GM12878 (cell line): ENCODE measurements at regions not wholly inside any gene's neighbourhood (a gene's known extent, or its start where the extent isn't known, plus 50 kb on each side); places are given as distances from the start of the nearest gene placed in this dataset.

Experiments
- ATAC-seq: fragments of 200-7000 bp; cut with Tn5 transposase; 3 replicates; pipeline ENCODE4 v1.9.1; 2020; ENCODE audit warnings: mild to moderate bottlenecking, moderate library complexity
- BruUV-seq: library from RNA; stranded (reverse); fragments of 400-500 nt; replicated peaks from 2 replicates; lab custom pipeline; 2021; lab: Mats Ljungman, UMichigan
- CTCF ChIA-PET: fragments of 300-600 bp; sonication (Branson Sonifier 250); formaldehyde crosslinking; extraction: SDS; loops from one replicate; lab custom pipeline; 2021; ENCODE audit warnings: inconsistent platforms; lab: Yijun Ruan, JAX
- POLR2A ChIA-PET: fragments of 350-600 bp; formaldehyde crosslinking; extraction: SDS; loops from one replicate; lab custom pipeline; 2021; ENCODE audit warnings: inconsistent platforms; lab: Charles Lee
- RAD21 ChIA-PET: fragments of 300-600 bp; sonication (Branson Sonifier 250); formaldehyde crosslinking; loops from one replicate; lab custom pipeline; 2023; ENCODE audit warnings: antibody characterized with exemption; ENCODE audit not compliant: unreplicated experiment; lab: Charles Lee
- SMC1A ChIA-PET: fragments of 300-600 bp; sonication (Branson Sonifier 250); formaldehyde crosslinking; loops from one replicate; lab custom pipeline; 2023; ENCODE audit not compliant: unreplicated experiment, uncharacterized antibody; lab: Charles Lee
- DNase-seq: peaks from one replicate; pipeline ENCODE4 v3.0.0-alpha.2; 2011; ENCODE audit warnings: low read depth, low spot score
- FAIRE-seq: peaks from 3 replicates; lab custom pipeline; 2011; peaks lifted over from hg19 to GRCh38; lab: Jason Lieb, UNC
- H2AFZ ChIP-seq: 2 replicates; pipeline ENCODE4 v1.6.0; 2011; ENCODE audit warnings: low read depth, low read length, control low read depth; ENCODE audit not compliant: control insufficient read depth
- H3K27ac ChIP-seq: 2 replicates; pipeline ENCODE4 v1.5.1; 2011; ENCODE audit warnings: control low read depth; ENCODE audit not compliant: control insufficient read depth, insufficient read depth
- H3K27me3 ChIP-seq, 2 experiments: replicated peaks in 1 of 2; 2 replicates each; pipeline versions ENCODE4 v1.6.0 to v1.6.1; 2011; ENCODE audit warnings: low read length in 1 of 2; ENCODE audit not compliant: control insufficient read depth in 2 of 2, insufficient read depth in 2 of 2
- H3K36me3 ChIP-seq, 2 experiments: 2 replicates each; pipeline ENCODE4 v1.5.1; 2011; ENCODE audit warnings: low read length in 1 of 2; ENCODE audit not compliant: control insufficient read depth in 2 of 2, insufficient read depth in 2 of 2
- H3K4me1 ChIP-seq: 2 replicates; pipeline ENCODE4 v1.6.1; 2011; ENCODE audit warnings: mild to moderate bottlenecking, low read length, moderate library complexity, mixed read lengths; ENCODE audit not compliant: control insufficient read depth, insufficient read depth
- H3K4me2 ChIP-seq: 2 replicates; pipeline ENCODE4 v1.6.0; 2011; ENCODE audit warnings: control low read depth; ENCODE audit not compliant: control insufficient read depth, insufficient read depth
- H3K4me3 ChIP-seq: fragments of 200-600 bp; sonication (generic); 2 replicates; pipeline ENCODE4 v1.5.1; 2016
- H3K79me2 ChIP-seq: 2 replicates; pipeline ENCODE4 v1.6.0; 2011; ENCODE audit warnings: low read length; ENCODE audit not compliant: control insufficient read depth, insufficient read depth
- H3K9ac ChIP-seq: 2 replicates; pipeline ENCODE4 v1.8.0; 2011; ENCODE audit warnings: low read length, control low read depth, mixed read lengths; ENCODE audit not compliant: control insufficient read depth, insufficient read depth
- H3K9me3 ChIP-seq: replicated peaks from 3 replicates; pipeline ENCODE4 v1.5.1; 2011; ENCODE audit warnings: mild to moderate bottlenecking, low read length; ENCODE audit not compliant: control insufficient read depth, insufficient read depth
- H4K20me1 ChIP-seq: 2 replicates; pipeline ENCODE4 v1.6.0; 2011; ENCODE audit not compliant: control insufficient read depth, insufficient read depth
- ATF7 ChIP-seq: fragments of 450-650 bp; IDR thresholded peaks from 2 replicates; pipeline ENCODE4 v1.6.1; 2016; ENCODE audit warnings: low read depth, mild to moderate bottlenecking
- CHD4 ChIP-seq: fragments of 200-600 bp; sonication (generic); IDR thresholded peaks from 2 replicates; pipeline ENCODE4 v1.6.1; 2016; ENCODE audit warnings: mild to moderate bottlenecking
- GABPA ChIP-seq: IDR thresholded peaks from 2 replicates; pipeline ENCODE4 v1.6.1; 2014; ENCODE audit warnings: antibody characterized with exemption, low read depth, mild to moderate bottlenecking, inconsistent platforms
- HDAC2 ChIP-seq: fragments of 200-600 bp; sonication (generic); IDR thresholded peaks from 2 replicates; pipeline ENCODE4 v1.6.1; 2017
- NFYA ChIP-seq: IDR thresholded peaks from 2 replicates; pipeline ENCODE4 v1.6.1; 2011; ENCODE audit warnings: low read depth, mild to moderate bottlenecking, low read length, improper control_type of control experiment, borderline replicate concordance
- RAD51 ChIP-seq: fragments of 450-650 bp; IDR thresholded peaks from 2 replicates; pipeline ENCODE4 v1.6.1; 2016; ENCODE audit warnings: moderate library complexity, mild to moderate bottlenecking, inconsistent platforms
- SIN3A ChIP-seq: IDR thresholded peaks from 2 replicates; pipeline ENCODE4 v1.6.1; 2012; ENCODE audit warnings: low read depth, low read length, improper control_type of control experiment
- SIX5 ChIP-seq: IDR thresholded peaks from 2 replicates; pipeline ENCODE4 v1.6.1; 2011; ENCODE audit warnings: mild to moderate bottlenecking, low read depth, low read length, moderate library complexity; ENCODE audit not compliant: severe bottlenecking
- WGBS: methylation state at CpG from one replicate; pipeline ENCODE4 v1.1.6; 2016; ENCODE audit warnings: low lambda C conversion rate; ENCODE audit not compliant: insufficient replicate concordance, insufficient coverage; ENCODE audit errors: missing lambda C conversion rate; 5-methylcytosine and 5-hydroxymethylcytosine counted together
- in situ Hi-C: fragments of 300-500 bp; cut with MboI; formaldehyde crosslinking; loops from 9 replicates; pipeline ENCODE4 v1.14.3; 2018; ENCODE audit warnings: mixed read lengths
- intact Hi-C: fragments of 100-400 bp; cut with micrococcal nuclease; formaldehyde crosslinking; loops from one replicate; pipeline ENCODE4 v1.14.2; 2022; ENCODE audit not compliant: unreplicated experiment

- TF ChIP-seq RAD51 (no peak), NFYA (no peak), CHD4 (no peak), SIX5 (no peak)
Observed at GRCh38 chr12:93109551-93110203, 180.6 kb upstream of the EEA1 start (continued).

GRCh38 chr12:93111773-93112172 lies 182.7 kb upstream of the EEA1 start:
- Histone ChIP-seq H3K27me3 (no peaks in the 10 kb centered on the region), H3K4me2 (no peak overlapping the region), H2AFZ (no peak overlapping the region), H3K4me3 (no peak overlapping the region), H3K4me1 (peaks cover 14% of the 10 kb centered on the region), H3K79me2 (no peaks in the 10 kb centered on the region), H4K20me1 (no peaks in the 10 kb centered on the region)
- intact Hi-C loops: no loop called here
- in situ Hi-C loops: no loop called here
- ChIA-PET RAD21 (no interaction called here), SMC1A (interaction anchor here (1.0 to 9.2 kb wide), 4 partner anchors 11 to 285 kb away, joined by 3 to 90 read pairs (median 40); no protein-coding TSS in a partner anchor), CTCF (interaction anchor here (1.2 to 9.4 kb wide), 2 partner anchors 14 to 43 kb away, joined by 3 to 88 read pairs; no protein-coding TSS in a partner anchor)
- WGBS: 96% methylated on average over 2 of the region's 2 CpGs
- BruUV-seq: no TSS peak
- no peak for DNase-seq
- ATAC-seq: no peak
- TF ChIP-seq GABPA: no peak
- TF ChIP-seq SIN3A: no peak
- TF ChIP-seq HDAC2: no peak
- TF ChIP-seq ATF7: peak; percentile 38; the same call in 1 of the 2 replicates
- TF ChIP-seq, all 136 proteins: peak for 1
- no peaks in the 10 kb centered on the region for H3K36me3 ChIP-seq
- H3K9me3 ChIP-seq: peaks cover 2% of the 10 kb centered on the region; the same call in 2 of the 3 replicates
- FAIRE-seq: no peak
- no peak overlapping the region for H3K9ac ChIP-seq
- H3K27ac ChIP-seq: no peak overlapping the region
- POLR2A ChIA-PET: interaction anchor here (1.4 kb wide), 1 partner anchor 20 kb away, joined by 3 read pairs; no protein-coding TSS in a partner anchor
